ENCODE measurements at regions not wholly inside any gene's neighbourhood (a gene's known extent, or its start where the extent isn't known, plus 50 kb on each side); places are given as distances from the start of the nearest gene placed in this dataset.

- Histone ChIP-seq H3F3A (ENCODE audit: low read length, unreplicated experiment) (no peaks in the 10 kb centered on the region), H3K27ac (ENCODE audit: low read length) (no peak overlapping the region), H3K4me2 (ENCODE audit: low read length) (no peak overlapping the region), H4K20me1 (ENCODE audit: low read length) (no peaks in the 10 kb centered on the region), H3K4me1 (ENCODE audit: insufficient read depth, low read length) (peaks cover 11% of the 10 kb centered on the region), H3K79me2 (ENCODE audit: low read length) (no peaks in the 10 kb centered on the region), H3K9me3 (ENCODE audit: low read length) (no peaks in the 10 kb centered on the region), H3K36me3 (ENCODE audit: low read depth, low read length) (no peaks in the 10 kb centered on the region), H3K9ac (ENCODE audit: low read length) (no peak overlapping the region), H3K4me3 (ENCODE audit: low read length) (no peak overlapping the region), H3K9me2 (replicated peaks; ENCODE audit: low read length) (no peaks in the 10 kb centered on the region), H2AFZ (ENCODE audit: low read length) (no peak overlapping the region), H3K27me3 (ENCODE audit: low read length) (no peaks in the 10 kb centered on the region)
- intact Hi-C loops (cut with micrococcal nuclease) = no loop called here
- DNase-seq (no peak), ATAC-seq (no peak)
- TF ChIP-seq EZH2 (IDR thresholded peaks at IDR 0.05; ENCODE audit: low read length, unreplicated experiment) (no peak), EZH2phosphoT487 (IDR thresholded peaks at IDR 0.05; ENCODE audit: borderline replicate concordance, low read length) (no peak), CTCF (conservative IDR thresholded peaks at IDR 0.05; ENCODE audit: low read depth, low read length) (no peak)
- BruUV-seq (replicated peaks) = no TSS peak
- ChIA-PET POLR2A (ENCODE audit: unreplicated experiment) (no interaction called here), CTCF (no interaction called here)
Measured at GRCh38 chr15:31455499-31455898, 128.9 kb downstream of the KLF13 start.

GRCh38 chr15:31456354-31457060, 129.9 kb downstream of the KLF13 start:
- Histone ChIP-seq H3K4me1 (ENCODE audit: insufficient read depth, low read length) (peaks cover 11% of the 10 kb centered on the region), H3K9me2 (replicated peaks; ENCODE audit: low read length) (no peaks in the 10 kb centered on the region), H3K9me3 (ENCODE audit: low read length) (no peaks in the 10 kb centered on the region), H3K4me2 (ENCODE audit: low read length) (no peak overlapping the region), H4K20me1 (ENCODE audit: low read length) (no peaks in the 10 kb centered on the region), H3K79me2 (ENCODE audit: low read length) (no peaks in the 10 kb centered on the region), H3F3A (ENCODE audit: low read length, unreplicated experiment) (no peaks in the 10 kb centered on the region), H3K36me3 (ENCODE audit: low read depth, low read length) (no peaks in the 10 kb centered on the region), H2AFZ (ENCODE audit: low read length) (no peak overlapping the region), H3K27ac (ENCODE audit: low read length) (no peak overlapping the region), H3K27me3 (ENCODE audit: low read length) (no peaks in the 10 kb centered on the region), H3K9ac (ENCODE audit: low read length) (no peak overlapping the region), H3K4me3 (ENCODE audit: low read length) (no peak overlapping the region)
- intact Hi-C loops (cut with micrococcal nuclease) = no loop called here
- no TSS peak for BruUV-seq (replicated peaks)
- TF ChIP-seq EZH2phosphoT487 (IDR thresholded peaks at IDR 0.05; ENCODE audit: borderline replicate concordance, low read length) (no peak), CTCF (conservative IDR thresholded peaks at IDR 0.05; ENCODE audit: low read depth, low read length) (no peak), EZH2 (IDR thresholded peaks at IDR 0.05; ENCODE audit: low read length, unreplicated experiment) (no peak)
- POLR2A ChIA-PET (ENCODE audit: unreplicated experiment) = no interaction called here
- CTCF ChIA-PET = no interaction called here
- ATAC-seq (no peak), DNase-seq (no peak)

- H3K79me2 ChIP-seq (ENCODE audit: low read length) = no peaks in the 10 kb centered on the region
- no peaks in the 10 kb centered on the region for H3K9me2 ChIP-seq (replicated peaks; ENCODE audit: low read length)
- H3K27ac ChIP-seq (ENCODE audit: low read length) = no peak overlapping the region
- no peak overlapping the region for H3K4me3 ChIP-seq (ENCODE audit: low read length)
- intact Hi-C loops (cut with micrococcal nuclease) = no loop called here
- ChIA-PET CTCF (no interaction called here), POLR2A (ENCODE audit: unreplicated experiment) (no interaction called here)
- H3F3A ChIP-seq (ENCODE audit: low read length, unreplicated experiment) = no peaks in the 10 kb centered on the region
- H3K36me3 ChIP-seq (ENCODE audit: low read depth, low read length) = no peaks in the 10 kb centered on the region
- no peaks in the 10 kb centered on the region for H4K20me1 ChIP-seq (ENCODE audit: low read length)
- ATAC-seq (no peak), DNase-seq (no peak)
- peaks cover 11% of the 10 kb centered on the region for H3K4me1 ChIP-seq (ENCODE audit: insufficient read depth, low read length)
- H3K9ac ChIP-seq (ENCODE audit: low read length) = no peak overlapping the region
- no peak overlapping the region for H3K4me2 ChIP-seq (ENCODE audit: low read length)
- no TSS peak for BruUV-seq (replicated peaks)
- no peaks in the 10 kb centered on the region for H3K9me3 ChIP-seq (ENCODE audit: low read length)
- no peak overlapping the region for H2AFZ ChIP-seq (ENCODE audit: low read length)
- no peak for TF ChIP-seq EZH2phosphoT487 (IDR thresholded peaks at IDR 0.05; ENCODE audit: borderline replicate concordance, low read length)
- TF ChIP-seq EZH2 (IDR thresholded peaks at IDR 0.05; ENCODE audit: low read length, unreplicated experiment) = no peak
- no peak for TF ChIP-seq CTCF (conservative IDR thresholded peaks at IDR 0.05; ENCODE audit: low read depth, low read length)
- H3K27me3 ChIP-seq (ENCODE audit: low read length) = no peaks in the 10 kb centered on the region
Measured at GRCh38 chr15:31457161-31457560, 130.5 kb downstream of the KLF13 start.

All from PC-3 (cell line).